Prostate gland (tissue), 2 donors: ENCODE measurements at regions not wholly inside any gene's neighbourhood (a gene's known extent, or its start where the extent isn't known, plus 50 kb on each side); places are given as distances from the start of the nearest gene placed in this dataset.

Experiments used
- DNase-seq: peaks from one replicate; pipeline ENCODE4 v3.0.0-alpha.2; 2019; ENCODE audit warnings: low spot score
- H3K27ac ChIP-seq, 2 donors: fragments of 200-600 bp; sonication (generic); 2 replicates each; pipeline ENCODE4 v1.5.1; 2017 to 2019
- H3K27me3 ChIP-seq: fragments of 200-600 bp; sonication (generic); replicated peaks from 2 replicates; pipeline ENCODE4 v1.5.1; 2019; ENCODE audit not compliant: insufficient read depth
- H3K36me3 ChIP-seq, 2 donors: fragments of 200-600 bp; sonication (generic); 1 replicate in 1 of 2; 2 replicates in 1 of 2; pipeline versions ENCODE4 v1.5.1 to v1.8.1; 2017 to 2019
- H3K4me1 ChIP-seq: fragments of 200-600 bp; sonication (generic); replicated peaks from 2 replicates; pipeline ENCODE4 v1.5.1; 2019
- H3K4me3 ChIP-seq, 2 donors: fragments of 200-600 bp; sonication (generic); 2 replicates each; pipeline ENCODE4 v1.5.1; 2017 to 2019
- H3K9me3 ChIP-seq: fragments of 200-600 bp; sonication (generic); 2 replicates; pipeline ENCODE4 v1.5.1; 2017
- CTCF ChIP-seq, 4 experiments: fragments of 200-600 bp in 2 of 4; fragments of 450-650 bp in 2 of 4; sonication (generic) in 2 of 4; IDR thresholded peaks; 1 replicate in 3 of 4; 2 replicates in 1 of 4; pipeline ENCODE4 v1.5.1; 2016 to 2019; ENCODE audit warnings: antibody characterized with exemption in 4 of 4, mild to moderate bottlenecking in 2 of 4, moderate library complexity in 2 of 4
- POLR2A ChIP-seq: fragments of 450-650 bp; IDR thresholded peaks from one replicate; pipeline ENCODE4 v1.6.1; 2016; ENCODE audit warnings: antibody characterized with exemption, mild to moderate bottlenecking
- POLR2AphosphoS5 ChIP-seq: sonication (generic); formaldehyde crosslinking; IDR thresholded peaks from one replicate; pipeline ENCODE4 v1.6.1; 2017; ENCODE audit warnings: antibody characterized with exemption
- WGBS: methylation state at CpG from one replicate; pipeline ENCODE4 v1.1.5; 2018; 5-methylcytosine and 5-hydroxymethylcytosine counted together
- intact Hi-C: fragments of 100-400 bp; cut with DNase I; formaldehyde crosslinking; loops from one replicate; pipeline ENCODE4 v1.14.2; 2022

- intact Hi-C loops = no loop called here
- H3K4me3 ChIP-seq = no peak overlapping the region
- no peak for DNase-seq
- H3K36me3 ChIP-seq = no peaks in the 10 kb centered on the region
- no peak overlapping the region for H3K27ac ChIP-seq
- no peaks in the 10 kb centered on the region for H3K9me3 ChIP-seq
- no peaks in the 10 kb centered on the region for H3K4me1 ChIP-seq
- no peaks in the 10 kb centered on the region for H3K27me3 ChIP-seq
- TF ChIP-seq CTCF (IDR thresholded peaks at IDR 0.05) (no peak), POLR2AphosphoS5 (no peak), POLR2A (no peak)
- WGBS = 76% methylated on average over 16 of the region's 16 CpGs
These were observed 537.9 kb downstream of the CD83 start for GRCh38 chr6:14655201-14656061.

GRCh38 chr6:14656078-14656521, 538.5 kb downstream of the CD83 start:
- no peak for DNase-seq
- WGBS = 50% methylated on average over 4 of the region's 4 CpGs
- intact Hi-C loops = no loop called here
- Histone ChIP-seq H3K9me3 (no peaks in the 10 kb centered on the region), H3K27ac (no peak overlapping the region), H3K36me3 (no peaks in the 10 kb centered on the region), H3K27me3 (no peaks in the 10 kb centered on the region), H3K4me1 (no peaks in the 10 kb centered on the region), H3K4me3 (no peak overlapping the region)
- no peak for TF ChIP-seq CTCF (IDR thresholded peaks at IDR 0.05)
- no peak for TF ChIP-seq POLR2AphosphoS5
- TF ChIP-seq POLR2A = no peak

- Histone ChIP-seq H3K4me3 (no peak overlapping the region), H3K9me3 (no peaks in the 10 kb centered on the region), H3K27ac (no peak overlapping the region), H3K27me3 (no peaks in the 10 kb centered on the region), H3K36me3 (no peaks in the 10 kb centered on the region), H3K4me1 (no peaks in the 10 kb centered on the region)
- TF ChIP-seq POLR2A (no peak), POLR2AphosphoS5 (no peak), CTCF (IDR thresholded peaks at IDR 0.05) (no peak)
- 56% methylated on average over 4 of the region's 4 CpGs for WGBS
- DNase-seq = no peak
- intact Hi-C loops = no loop called here
These were observed 539.1 kb downstream of the CD83 start for GRCh38 chr6:14656649-14657048.

GRCh38 chr6:14658030-14658429, 540.5 kb downstream of the CD83 start:
- WGBS = 97% methylated on average over 2 of the region's 2 CpGs
- no peaks in the 10 kb centered on the region for H3K27me3 ChIP-seq

More at GRCh38 chr6:14658030-14658429, 540.5 kb downstream of the CD83 start:
- Histone ChIP-seq H3K36me3 (no peaks in the 10 kb centered on the region), H3K4me1 (no peaks in the 10 kb centered on the region), H3K4me3 (no peak overlapping the region), H3K27ac (no peak overlapping the region), H3K9me3 (no peaks in the 10 kb centered on the region)
- DNase-seq = no peak
- intact Hi-C loops = no loop called here
- TF ChIP-seq POLR2AphosphoS5 = no peak
- TF ChIP-seq POLR2A = no peak
- no peak for TF ChIP-seq CTCF (IDR thresholded peaks at IDR 0.05)
